K562 (cell line): ENCODE measurements at regions not wholly inside any gene's neighbourhood (a gene's known extent, or its start where the extent isn't known, plus 50 kb on each side); places are given as distances from the start of the nearest gene placed in this dataset.

ENCODE experiments used
- ARID1B ChIP-seq: fragments of 450-650 bp; IDR thresholded peaks from 2 replicates; pipeline ENCODE4 v1.6.1; 2016; ENCODE audit warnings: antibody characterized with exemption, mild to moderate bottlenecking, inconsistent platforms
- CC2D1A ChIP-seq: fragments of 450-650 bp; IDR thresholded peaks from 2 replicates; pipeline ENCODE4 v1.6.1; 2017; ENCODE audit warnings: mild to moderate bottlenecking
- CREM ChIP-seq: IDR thresholded peaks from 2 replicates; pipeline ENCODE4 v1.6.1; 2014; ENCODE audit warnings: antibody characterized with exemption, low read depth
- ERF ChIP-seq: fragments of 450-650 bp; formaldehyde crosslinking; IDR thresholded peaks from 2 replicates; pipeline ENCODE4 v1.4.0; 2020; ENCODE audit warnings: mild to moderate bottlenecking, mixed read lengths
- FOXK1 ChIP-seq: sonication (generic); formaldehyde crosslinking; IDR thresholded peaks from 2 replicates; pipeline ENCODE4 v1.8.0; 2022; ENCODE audit warnings: missing genetic modification reagents, mild to moderate bottlenecking, borderline replicate concordance
- GABPB1 ChIP-seq: sonication (generic); formaldehyde crosslinking; IDR thresholded peaks from 2 replicates; pipeline ENCODE4 v1.8.0; 2022; ENCODE audit warnings: mild to moderate bottlenecking, missing genetic modification reagents
- GATAD2B ChIP-seq: fragments of 450-650 bp; IDR thresholded peaks from 2 replicates; pipeline ENCODE4 v1.6.1; 2017; ENCODE audit warnings: mild to moderate bottlenecking, borderline replicate concordance
- HBP1 ChIP-seq: fragments of 450-650 bp; formaldehyde crosslinking; IDR thresholded peaks from 2 replicates; pipeline ENCODE4 v1.4.0; 2022; ENCODE audit warnings: missing genetic modification characterization
- ILF3 ChIP-seq: fragments of 450-650 bp; IDR thresholded peaks from 2 replicates; pipeline ENCODE4 v1.6.1; 2018; ENCODE audit warnings: antibody characterized with exemption, mild to moderate bottlenecking, moderate library complexity, borderline replicate concordance
- MYNN ChIP-seq, 2 experiments: sonication (generic); formaldehyde crosslinking in 1 of 2; IDR thresholded peaks; 2 replicates each; pipeline versions ENCODE4 v1.5.0 to v1.6.1; 2016 to 2020; ENCODE audit warnings: antibody characterized with exemption in 1 of 2, missing genetic modification reagents in 1 of 2
- NEUROD1 ChIP-seq: fragments of 150-350 bp; IDR thresholded peaks from 2 replicates; pipeline ENCODE4 v1.6.1; 2014; ENCODE audit warnings: borderline replicate concordance, low read length, low read depth; ENCODE audit not compliant: partially characterized antibody
- NFE2 ChIP-seq: IDR thresholded peaks from 2 replicates; pipeline ENCODE4 v1.6.1; 2014; ENCODE audit warnings: antibody characterized with exemption, low read depth
- RFX7 ChIP-seq: fragments of 250-450 bp; sonication (Bioruptor Pico); IDR thresholded peaks from 2 replicates; pipeline ENCODE4 v1.5.1; 2021; ENCODE audit warnings: mild to moderate bottlenecking
- RUNX1 ChIP-seq: sonication (generic); IDR thresholded peaks from 2 replicates; pipeline ENCODE4 v1.6.1; 2016; ENCODE audit warnings: antibody characterized with exemption, low read depth
- SFPQ ChIP-seq: fragments of 200-400 bp; formaldehyde crosslinking; IDR thresholded peaks from 2 replicates; pipeline ENCODE4 v1.6.1; 2017; ENCODE audit warnings: mild to moderate bottlenecking, low read depth, low read length, moderate library complexity
- STAT5A ChIP-seq: IDR thresholded peaks from 2 replicates; pipeline ENCODE4 v1.6.1; 2012; ENCODE audit warnings: low read length, inconsistent platforms, borderline replicate concordance
- TCF3 ChIP-seq: sonication (generic); formaldehyde crosslinking; IDR thresholded peaks from 2 replicates; pipeline ENCODE4 v1.4.0; 2020; ENCODE audit warnings: mild to moderate bottlenecking, missing genetic modification reagents
- YY1 ChIP-seq, 3 experiments: IDR thresholded peaks; 2 replicates each; pipeline ENCODE4 v1.6.1; 2011; ENCODE audit warnings: low read length in 2 of 3, mild to moderate bottlenecking in 2 of 3, moderate library complexity in 2 of 3, borderline replicate concordance in 1 of 3, control low read depth in 1 of 3, low read depth in 1 of 3; ENCODE audit not compliant: insufficient read depth in 3 of 3, insufficient replicate concordance in 2 of 3, control insufficient read depth in 1 of 3, insufficient read length in 1 of 3; ENCODE audit errors: extremely low read depth in 1 of 3
- ZFP36 ChIP-seq: fragments of 150-350 bp; IDR thresholded peaks from 2 replicates; pipeline ENCODE4 v1.6.1; 2018; ENCODE audit warnings: low read length, low read depth; ENCODE audit not compliant: partially characterized antibody
- ZNF165 ChIP-seq: fragments of 250-450 bp; sonication (Bioruptor Pico); IDR thresholded peaks from 2 replicates; pipeline ENCODE4 v1.4.0; 2020; ENCODE audit warnings: borderline replicate concordance
- ZNF232 ChIP-seq: sonication (generic); formaldehyde crosslinking; IDR thresholded peaks from 2 replicates; pipeline ENCODE4 v1.8.0; 2022; ENCODE audit warnings: mild to moderate bottlenecking, missing genetic modification reagents
- ZNF76 ChIP-seq: fragments of 250-450 bp; sonication (Bioruptor Pico); IDR thresholded peaks from 2 replicates; pipeline ENCODE4 v1.4.0; 2020; ENCODE audit warnings: mild to moderate bottlenecking, moderate library complexity, borderline replicate concordance
- TF ChIP-seq, protein P1 (sequence below): conservative IDR thresholded peaks from 2 replicates; pipeline ENCODE4 v1.6.1; 2011; ENCODE audit warnings: low read depth, mild to moderate bottlenecking, low read length; ENCODE audit not compliant: control insufficient read depth

- no peak for TF ChIP-seq ZNF232 (CRISPR knock-in tag)
- TF ChIP-seq FOXK1 (CRISPR knock-in tag), result no peak
- TF ChIP-seq RFX7, result no peak
- TF ChIP-seq, protein P1, sequence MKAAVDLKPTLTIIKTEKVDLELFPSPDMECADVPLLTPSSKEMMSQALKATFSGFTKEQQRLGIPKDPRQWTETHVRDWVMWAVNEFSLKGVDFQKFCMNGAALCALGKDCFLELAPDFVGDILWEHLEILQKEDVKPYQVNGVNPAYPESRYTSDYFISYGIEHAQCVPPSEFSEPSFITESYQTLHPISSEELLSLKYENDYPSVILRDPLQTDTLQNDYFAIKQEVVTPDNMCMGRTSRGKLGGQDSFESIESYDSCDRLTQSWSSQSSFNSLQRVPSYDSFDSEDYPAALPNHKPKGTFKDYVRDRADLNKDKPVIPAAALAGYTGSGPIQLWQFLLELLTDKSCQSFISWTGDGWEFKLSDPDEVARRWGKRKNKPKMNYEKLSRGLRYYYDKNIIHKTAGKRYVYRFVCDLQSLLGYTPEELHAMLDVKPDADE, result no peak
- 0 out of 2 replicates have a peak, but pooled peaks have one; percentile 45 for TF ChIP-seq ZNF76 (CRISPR knock-in tag)
- TF ChIP-seq ERF (CRISPR knock-in tag), result peak; percentile 89
- 0 out of 2 replicates have a peak, but pooled peaks have one; percentile 14 for TF ChIP-seq GATAD2B
- TF ChIP-seq ARID1B, result no peak; the same call in 1 of the 2 replicates
- peak; percentile 70 for TF ChIP-seq CREM
- no peak for TF ChIP-seq HBP1
- TF ChIP-seq TCF3 (CRISPR knock-in tag), result peak; percentile 44; the same call in 1 of the 2 replicates
- TF ChIP-seq ZNF165 (CRISPR knock-in tag), result 0 out of 2 replicates have a peak, but pooled peaks have one; percentile 83
- TF ChIP-seq NEUROD1, result no peak
- TF ChIP-seq GABPB1 (CRISPR knock-in tag), result 0 out of 2 replicates have a peak, but pooled peaks have one; percentile 34
- TF ChIP-seq NFE2, result no peak
- peak; percentile 69; the same call in 1 of the 2 replicates for TF ChIP-seq MYNN (IDR thresholded peaks at IDR 0.05)
- no peak for TF ChIP-seq MYNN (CRISPR knock-in tag; IDR thresholded peaks at IDR 0.05)
- peak; percentile 94 for TF ChIP-seq CC2D1A
- TF ChIP-seq YY1 (IDR thresholded peaks at IDR 0.05; ENCODE audit: borderline replicate concordance in 1 of 3, control insufficient read depth in 1 of 3, extremely low read depth in 1 of 3, insufficient read depth in 3 of 3, insufficient read length in 1 of 3, insufficient replicate concordance in 2 of 3, low read depth in 1 of 3, low read length in 2 of 3), result peak in 2 of 3 experiments; percentile 63 to 74
- TF ChIP-seq STAT5A, result no peak
- TF ChIP-seq ILF3, result no peak
- peak; percentile 43; the same call in 1 of the 2 replicates for TF ChIP-seq RUNX1
- TF ChIP-seq SFPQ, result no peak
- no peak for TF ChIP-seq ZFP36
Measured at GRCh38 chr7:106176414-106177299, 64.5 kb upstream of the SYPL1 start (continued).
